ENCODE measurements at regions not wholly inside any gene's neighbourhood (a gene's known extent, or its start where the extent isn't known, plus 50 kb on each side); places are given as distances from the start of the nearest gene placed in this dataset.
A peak's percentile ranks its signal among the peaks of the same experiment; 100 is the strongest.
"Not testable (repeated sequence)": the region's sequence is repeated elsewhere in the genome, so short reads cannot be mapped to it uniquely, and the experiment has no call there.

- POLR2A ChIA-PET = no interaction called here
- DNase-seq = no peak
- Mint-ChIP-seq H3K27ac (no peak overlapping the region), H3K4me3 (no peak overlapping the region), H3K4me1 (no peaks in the 10 kb centered on the region), H3K9me3 (no peaks in the 10 kb centered on the region), H3K36me3 (no peaks in the 10 kb centered on the region), H3K27me3 (no peaks in the 10 kb centered on the region)
- no peak for ATAC-seq (ENCODE audit: low read depth)
Observed at GRCh38 chr21:22132358-22133071, 1134.3 kb downstream of the NCAM2 start.

- POLR2A ChIA-PET = no interaction called here
- H3K4me1 Mint-ChIP-seq = no peaks in the 10 kb centered on the region
- ATAC-seq (ENCODE audit: low read depth) (no peak), DNase-seq (no peak)
- H3K9me3 Mint-ChIP-seq = no peaks in the 10 kb centered on the region
- no peak overlapping the region for H3K4me3 Mint-ChIP-seq
- H3K27ac Mint-ChIP-seq = no peak overlapping the region
- H3K36me3 Mint-ChIP-seq = no peaks in the 10 kb centered on the region
- no peaks in the 10 kb centered on the region for H3K27me3 Mint-ChIP-seq
Observed at GRCh38 chr21:22136740-22137139, 1138.5 kb downstream of the NCAM2 start.

GRCh38 chr21:22138297-22139016 lies 1140.2 kb downstream of the NCAM2 start:
- H3K9me3 Mint-ChIP-seq = no peaks in the 10 kb centered on the region
- ATAC-seq (ENCODE audit: low read depth) = no peak
- no peak for DNase-seq
- no peaks in the 10 kb centered on the region for H3K27me3 Mint-ChIP-seq
- H3K4me1 Mint-ChIP-seq = no peaks in the 10 kb centered on the region
- H3K4me3 Mint-ChIP-seq = no peak overlapping the region
- H3K27ac Mint-ChIP-seq = no peak overlapping the region
- POLR2A ChIA-PET = no interaction called here
- H3K36me3 Mint-ChIP-seq = no peaks in the 10 kb centered on the region

GRCh38 chr21:22145545-22145944 lies 1147.3 kb downstream of the NCAM2 start:
- POLR2A ChIA-PET = no interaction called here
- Mint-ChIP-seq H3K27me3 (no peaks in the 10 kb centered on the region), H3K27ac (no peak overlapping the region), H3K36me3 (no peaks in the 10 kb centered on the region), H3K4me3 (no peak overlapping the region), H3K9me3 (no peaks in the 10 kb centered on the region), H3K4me1 (no peaks in the 10 kb centered on the region)
- no peak for DNase-seq
- ATAC-seq (ENCODE audit: low read depth) = peak; percentile 72

- Mint-ChIP-seq H3K27me3 (no peaks in the 10 kb centered on the region), H3K4me1 (no peaks in the 10 kb centered on the region), H3K9me3 (peaks cover 1% of the 10 kb centered on the region), H3K27ac (no peak overlapping the region), H3K36me3 (no peaks in the 10 kb centered on the region), H3K4me3 (no peak overlapping the region)
- no peak for ATAC-seq (ENCODE audit: low read depth)
- POLR2A ChIA-PET = no interaction called here
- DNase-seq = no peak
Observed at GRCh38 chr21:22154579-22155274, 1156.5 kb downstream of the NCAM2 start.

- Mint-ChIP-seq H3K4me1 (no peaks in the 10 kb centered on the region), H3K36me3 (no peaks in the 10 kb centered on the region), H3K27me3 (no peaks in the 10 kb centered on the region), H3K9me3 (peaks cover 1% of the 10 kb centered on the region), H3K4me3 (no peak overlapping the region), H3K27ac (no peak overlapping the region)
- ATAC-seq (ENCODE audit: low read depth) (no peak), DNase-seq (no peak)
- POLR2A ChIA-PET = no interaction called here
Observed at GRCh38 chr21:22164912-22165311, 1166.7 kb downstream of the NCAM2 start.

GRCh38 chr21:22174746-22175145 lies 1176.5 kb downstream of the NCAM2 start:
- Mint-ChIP-seq H3K27ac (no peak overlapping the region), H3K27me3 (no peaks in the 10 kb centered on the region), H3K4me3 (no peak overlapping the region), H3K9me3 (peaks cover 11% of the 10 kb centered on the region), H3K36me3 (no peaks in the 10 kb centered on the region), H3K4me1 (no peaks in the 10 kb centered on the region)
- ATAC-seq (ENCODE audit: low read depth) (no peak), DNase-seq (no peak)
- POLR2A ChIA-PET = no interaction called here

GRCh38 chr21:22189278-22189677 lies 1191.1 kb downstream of the NCAM2 start:
- no peak overlapping the region for H3K4me3 Mint-ChIP-seq
- POLR2A ChIA-PET = no interaction called here
- no peak for ATAC-seq (ENCODE audit: low read depth)

GRCh38 chr21:22191581-22191980 lies 1193.4 kb downstream of the NCAM2 start:
- no peaks in the 10 kb centered on the region for H3K4me1 Mint-ChIP-seq
- H3K27me3 Mint-ChIP-seq = no peaks in the 10 kb centered on the region
- H3K9me3 Mint-ChIP-seq = peaks cover 1% of the 10 kb centered on the region
- no peak overlapping the region for H3K27ac Mint-ChIP-seq
- POLR2A ChIA-PET = no interaction called here
- no peak overlapping the region for H3K4me3 Mint-ChIP-seq
- no peaks in the 10 kb centered on the region for H3K36me3 Mint-ChIP-seq
- no peak for ATAC-seq (ENCODE audit: low read depth)
- DNase-seq = no peak

More at GRCh38 chr21:22189278-22189677, 1191.1 kb downstream of the NCAM2 start:
- DNase-seq = no peak
- Mint-ChIP-seq H3K27me3 (no peaks in the 10 kb centered on the region), H3K4me1 (no peaks in the 10 kb centered on the region), H3K27ac (no peak overlapping the region), H3K9me3 (no peaks in the 10 kb centered on the region), H3K36me3 (no peaks in the 10 kb centered on the region)

- H3K9me3 Mint-ChIP-seq = peaks cover 1% of the 10 kb centered on the region
- no peak overlapping the region for H3K4me3 Mint-ChIP-seq
- no peaks in the 10 kb centered on the region for H3K4me1 Mint-ChIP-seq
- H3K27me3 Mint-ChIP-seq = no peaks in the 10 kb centered on the region
- no peak overlapping the region for H3K27ac Mint-ChIP-seq
- no peaks in the 10 kb centered on the region for H3K36me3 Mint-ChIP-seq
- no peak for ATAC-seq (ENCODE audit: low read depth)
- POLR2A ChIA-PET = no interaction called here
- DNase-seq = no peak
Observed at GRCh38 chr21:22192766-22193165, 1194.6 kb downstream of the NCAM2 start.

GRCh38 chr21:22194986-22195385 lies 1196.8 kb downstream of the NCAM2 start:
- H3K36me3 Mint-ChIP-seq; H3K4me3 Mint-ChIP-seq; H3K4me1 Mint-ChIP-seq; POLR2A ChIA-PET; DNase-seq; H3K27me3 Mint-ChIP-seq; H3K9me3 Mint-ChIP-seq; H3K27ac Mint-ChIP-seq; ATAC-seq (ENCODE audit: low read depth): not testable (repeated sequence)

GRCh38 chr21:22200378-22201092 lies 1202.3 kb downstream of the NCAM2 start:
- no peak for DNase-seq
- H3K27me3 Mint-ChIP-seq = no peaks in the 10 kb centered on the region
- H3K27ac Mint-ChIP-seq = no peak overlapping the region
- no peaks in the 10 kb centered on the region for H3K36me3 Mint-ChIP-seq
- POLR2A ChIA-PET = no interaction called here
- H3K4me3 Mint-ChIP-seq = no peak overlapping the region
- H3K9me3 Mint-ChIP-seq = no peaks in the 10 kb centered on the region
- ATAC-seq (ENCODE audit: low read depth) = no peak
- H3K4me1 Mint-ChIP-seq = no peaks in the 10 kb centered on the region

- Mint-ChIP-seq H3K27me3 (no peaks in the 10 kb centered on the region), H3K27ac (no peak overlapping the region), H3K36me3 (no peaks in the 10 kb centered on the region), H3K9me3 (no peaks in the 10 kb centered on the region), H3K4me1 (no peaks in the 10 kb centered on the region), H3K4me3 (no peak overlapping the region)
- POLR2A ChIA-PET = no interaction called here
- ATAC-seq (ENCODE audit: low read depth) = no peak
- DNase-seq = no peak
Observed at GRCh38 chr21:22201126-22201525, 1202.9 kb downstream of the NCAM2 start.
